H1 (cell line): ENCODE measurements at regions not wholly inside any gene's neighbourhood (a gene's known extent, or its start where the extent isn't known, plus 50 kb on each side); places are given as distances from the start of the nearest gene placed in this dataset.

ENCODE experiments used
- CHD1 ChIP-seq: IDR thresholded peaks from 2 replicates; pipeline ENCODE4 v1.6.1; 2012; ENCODE audit warnings: low read depth, low read length, improper control_type of control experiment
- CTCF ChIP-seq, 3 experiments: IDR thresholded peaks; 1 replicate in 2 of 3; 2 replicates in 1 of 3; pipeline versions ENCODE4 v1.5.1 to v1.6.1; 2011; ENCODE audit warnings: low read length in 3 of 3, mild to moderate bottlenecking in 3 of 3, inconsistent platforms in 2 of 3, low read depth in 1 of 3, moderate library complexity in 1 of 3; ENCODE audit not compliant: insufficient read depth in 1 of 3; ENCODE audit errors: control extremely low read depth in 1 of 3
- EP300 ChIP-seq, 2 experiments: IDR thresholded peaks; 1 replicate in 1 of 2; 2 replicates in 1 of 2; pipeline ENCODE4 v1.6.1; 2011 to 2012; ENCODE audit warnings: low read depth in 2 of 2, low read length in 2 of 2, mild to moderate bottlenecking in 2 of 2, borderline replicate concordance in 1 of 2, inconsistent platforms in 1 of 2, moderate library complexity in 1 of 2
- EZH2 ChIP-seq: fragments of 200-600 bp; sonication (generic); IDR thresholded peaks from 2 replicates; pipeline ENCODE4 v1.7.1; 2012; ENCODE audit warnings: low read depth, mild to moderate bottlenecking, moderate library complexity, low read length, inconsistent platforms; ENCODE audit not compliant: severe bottlenecking
- GABPA ChIP-seq: IDR thresholded peaks from 2 replicates; pipeline ENCODE4 v1.6.1; 2011; ENCODE audit warnings: mild to moderate bottlenecking, low read length, moderate library complexity, borderline replicate concordance; ENCODE audit not compliant: insufficient read depth
- HDAC6 ChIP-seq: IDR thresholded peaks from one replicate; pipeline ENCODE4 v1.7.1; 2012; ENCODE audit warnings: low read depth, mild to moderate bottlenecking, inconsistent platforms, low read length, moderate library complexity
- JUND ChIP-seq: IDR thresholded peaks from 2 replicates; pipeline ENCODE4 v1.6.1; 2011; ENCODE audit warnings: mild to moderate bottlenecking, improper control_type of control experiment, low read length
- NRF1 ChIP-seq: IDR thresholded peaks from 2 replicates; pipeline ENCODE4 v1.6.1; 2011; ENCODE audit warnings: mild to moderate bottlenecking, low read depth, low read length, improper control_type of control experiment
- POLR2A ChIP-seq, 2 experiments: IDR thresholded peaks; 1 replicate in 1 of 2; 2 replicates in 1 of 2; pipeline ENCODE4 v1.6.1; 2011; ENCODE audit warnings: low read depth in 2 of 2, low read length in 2 of 2, mild to moderate bottlenecking in 2 of 2; ENCODE audit errors: control extremely low read depth in 1 of 2
- POLR2AphosphoS5 ChIP-seq: IDR thresholded peaks from 2 replicates; pipeline ENCODE4 v1.6.1; 2011; ENCODE audit warnings: low read depth, low read length
- TCF12 ChIP-seq: IDR thresholded peaks from 2 replicates; pipeline ENCODE4 v1.6.1; 2011; ENCODE audit warnings: low read depth, mild to moderate bottlenecking, low read length
- ZNF274 ChIP-seq: IDR thresholded peaks from 2 replicates; pipeline ENCODE4 v1.7.0; 2012; ENCODE audit warnings: low read length, borderline replicate concordance; ENCODE audit errors: extremely low read depth

- TF ChIP-seq CTCF (IDR thresholded peaks at IDR 0.05; ENCODE audit: control extremely low read depth in 1 of 3, insufficient read depth in 1 of 3, low read depth in 1 of 3, low read length in 3 of 3) (no peak), POLR2A (IDR thresholded peaks at IDR 0.05; ENCODE audit: control extremely low read depth in 1 of 2, low read depth in 2 of 2, low read length in 2 of 2) (no peak), JUND (no peak), EZH2 (no peak), TCF12 (no peak), HDAC6 (no peak), POLR2AphosphoS5 (no peak), EP300 (IDR thresholded peaks at IDR 0.05; ENCODE audit: borderline replicate concordance in 1 of 2, low read depth in 2 of 2, low read length in 2 of 2) (no peak), CHD1 (no peak), GABPA (no peak), ZNF274 (no peak), NRF1 (no peak)
Measured at GRCh38 chr6:51382847-51383246, 564.2 kb downstream of the TFAP2B start.
